K562 (cell line): ENCODE measurements at regions not wholly inside any gene's neighbourhood (a gene's known extent, or its start where the extent isn't known, plus 50 kb on each side); places are given as distances from the start of the nearest gene placed in this dataset.
"Not testable (repeated sequence)": the region's sequence is repeated elsewhere in the genome, so short reads cannot be mapped to it uniquely, and the experiment has no call there.

Experiments used
- ATAC-seq: fragments of 200-7000 bp; cut with Tn5 transposase; 3 replicates; pipeline ENCODE4 v1.9.1; 2020; ENCODE audit warnings: moderate library complexity
- BruUV-seq: library from RNA; stranded (reverse); fragments of 400-500 nt; replicated peaks from 2 replicates; lab custom pipeline; 2021; lab: Mats Ljungman, UMichigan
- CTCF ChIA-PET: fragments of 300-600 bp; formaldehyde crosslinking; extraction: SDS; loops from one replicate; lab custom pipeline; 2021; ENCODE audit warnings: low intra/inter-chr PET ratio; lab: Yijun Ruan, JAX
- POLR2A ChIA-PET: fragments of 300-600, 350-650 bp; sonication (Branson Sonifier 250); formaldehyde crosslinking; extraction: SDS; loops from one replicate; lab custom pipeline; 2021; ENCODE audit warnings: antibody characterized with exemption, inconsistent platforms; lab: Yijun Ruan, JAX
- DNase-seq, 4 experiments: peaks; one replicate each; pipeline versions ENCODE4 v3.0.0 to v3.0.0-alpha.2; 2011 to 2018; ENCODE audit warnings: low spot score in 3 of 4, mixed read lengths in 3 of 4; ENCODE audit errors: extremely low read depth in 1 of 4
- FAIRE-seq: peaks from 2 replicates; lab custom pipeline; 2011; peaks lifted over from hg19 to GRCh38; lab: Jason Lieb, UNC
- H2AFZ ChIP-seq: 2 replicates; pipeline ENCODE4 v1.6.0; 2011; ENCODE audit warnings: low read depth, low read length, control low read depth, inconsistent platforms
- H3K27ac ChIP-seq: fragments of 200-600 bp; 3 replicates; pipeline ENCODE4 v1.8.0; 2011; ENCODE audit warnings: low read depth, mild to moderate bottlenecking, control low read depth, inconsistent platforms, low read length, moderate library complexity, mixed read lengths; ENCODE audit errors: extremely low read depth
- H3K27me3 ChIP-seq, 2 experiments: fragments of 300-600 bp in 1 of 2; 2 replicates in 1 of 2; 3 replicates in 1 of 2; pipeline versions ENCODE4 v1.6.0 to v1.8.0; 2011; ENCODE audit warnings: inconsistent platforms in 2 of 2, low read length in 2 of 2, mild to moderate bottlenecking in 1 of 2, mixed read lengths in 1 of 2, moderate library complexity in 1 of 2; ENCODE audit not compliant: control insufficient read depth in 2 of 2, insufficient read depth in 2 of 2
- H3K36me3 ChIP-seq: fragments of 300-600 bp; 3 replicates; pipeline ENCODE4 v1.8.0; 2011; ENCODE audit warnings: mild to moderate bottlenecking, low read length, inconsistent platforms; ENCODE audit not compliant: control insufficient read depth, insufficient read depth
- H3K4me1 ChIP-seq, 2 experiments: fragments of 200-600 bp in 1 of 2; replicated peaks in 1 of 2; 2 replicates in 1 of 2; 3 replicates in 1 of 2; pipeline versions ENCODE4 v1.5.1 to v1.8.0; 2011; ENCODE audit warnings: inconsistent platforms in 2 of 2, low read length in 2 of 2, mild to moderate bottlenecking in 1 of 2, mixed read lengths in 1 of 2, moderate library complexity in 1 of 2; ENCODE audit not compliant: control insufficient read depth in 2 of 2, insufficient read depth in 2 of 2
- H3K4me2 ChIP-seq: 2 replicates; pipeline ENCODE4 v1.6.1; 2011; ENCODE audit warnings: low read length, control low read depth, inconsistent platforms, mixed read lengths; ENCODE audit not compliant: insufficient read depth
- H3K4me3 ChIP-seq: fragments of 200-600 bp; sonication (generic), shearing (Covaris generic); 2 replicates; pipeline ENCODE4 v1.5.1; 2016; ENCODE audit warnings: control low read depth, inconsistent platforms
- H3K79me2 ChIP-seq: fragments of 200-600 bp; 3 replicates; pipeline ENCODE4 v1.8.0; 2011; ENCODE audit warnings: low read length, inconsistent platforms; ENCODE audit not compliant: control insufficient read depth, insufficient read depth
- H3K9ac ChIP-seq, 2 experiments: 2 replicates each; pipeline versions ENCODE4 v1.6.0 to v1.6.1; 2011; ENCODE audit warnings: low read depth in 2 of 2, low read length in 2 of 2, control low read depth in 1 of 2, inconsistent platforms in 1 of 2, mild to moderate bottlenecking in 1 of 2, mixed read lengths in 1 of 2; ENCODE audit not compliant: insufficient read depth in 1 of 2
- H3K9me1 ChIP-seq: one replicate; pipeline ENCODE4 v1.6.0; 2011; ENCODE audit warnings: inconsistent platforms, mild to moderate bottlenecking, low read length, moderate library complexity; ENCODE audit not compliant: control insufficient read depth, insufficient read depth
- H3K9me3 ChIP-seq: replicated peaks from 2 replicates; pipeline ENCODE4 v1.5.1; 2011; ENCODE audit warnings: low read depth, low read length, inconsistent platforms; ENCODE audit not compliant: control insufficient read depth, insufficient read depth
- H4K20me1 ChIP-seq: replicated peaks from 2 replicates; pipeline ENCODE4 v1.6.1; 2011; ENCODE audit warnings: low read length, inconsistent platforms, mixed read lengths; ENCODE audit not compliant: control insufficient read depth, insufficient read depth
- CTCF ChIP-seq, 3 experiments: IDR thresholded peaks in 2 of 3; conservative IDR thresholded peaks in 1 of 3; 2 replicates each; pipeline ENCODE4 v1.5.1; 2011 to 2012; ENCODE audit warnings: low read length in 3 of 3, mild to moderate bottlenecking in 3 of 3, control low read depth in 2 of 3, improper control_type of control experiment in 1 of 3, inconsistent platforms in 1 of 3, low read depth in 1 of 3, mixed read lengths in 1 of 3, moderate library complexity in 1 of 3; ENCODE audit not compliant: insufficient read depth in 2 of 3
- GTF2E2 ChIP-seq: fragments of 200-800 bp; sonication (Bioruptor generic); IDR thresholded peaks from 2 replicates; pipeline ENCODE4 v1.6.1; 2016; ENCODE audit warnings: missing genetic modification characterization, missing compliant biosample characterization
- KAT8 ChIP-seq: fragments of 450-650 bp; IDR thresholded peaks from 2 replicates; pipeline ENCODE4 v1.6.1; 2016; ENCODE audit warnings: low read depth, mild to moderate bottlenecking
- MTF1 ChIP-seq: fragments of 250-450 bp; sonication (Bioruptor Pico); IDR thresholded peaks from 2 replicates; pipeline ENCODE4 v1.9.0; 2021; ENCODE audit warnings: moderate library complexity, mild to moderate bottlenecking, inconsistent platforms, borderline replicate concordance
- SMC3 ChIP-seq: conservative IDR thresholded peaks from 2 replicates; pipeline ENCODE4 v1.6.1; 2011; ENCODE audit warnings: low read depth, low read length, improper control_type of control experiment; ENCODE audit not compliant: insufficient read depth
- ZNF175 ChIP-seq: fragments of 200-800 bp; sonication (Bioruptor generic); IDR thresholded peaks from 2 replicates; pipeline ENCODE4 v1.6.1; 2016; ENCODE audit warnings: low read depth, mild to moderate bottlenecking, missing genetic modification characterization, missing compliant biosample characterization
- WGBS: fragments of 100-300 bp; shearing (Covaris generic); methylation state at CpG from one replicate; pipeline ENCODE4 v1.1.6; 2016; ENCODE audit warnings: low coverage, mixed read lengths; ENCODE audit not compliant: insufficient coverage; ENCODE audit errors: missing lambda C conversion rate; 5-methylcytosine and 5-hydroxymethylcytosine counted together
- in situ Hi-C: fragments of 300-500 bp; cut with MboI; formaldehyde crosslinking; loops from 4 replicates; pipeline ENCODE4 v1.15.0; 2018; ENCODE audit warnings: inconsistent platforms, mixed read lengths
- intact Hi-C: fragments of 100-400 bp; cut with micrococcal nuclease; formaldehyde crosslinking; loops from 2 replicates; pipeline ENCODE4 v1.14.2; 2022
- TF ChIP-seq, protein P1 (sequence below): fragments of 250-450 bp; sonication (Bioruptor Pico); IDR thresholded peaks from 2 replicates; pipeline ENCODE4 v1.8.0; 2021; ENCODE audit warnings: borderline replicate concordance, mild to moderate bottlenecking, moderate library complexity; ENCODE audit not compliant: poor library complexity, severe bottlenecking

DNA sequence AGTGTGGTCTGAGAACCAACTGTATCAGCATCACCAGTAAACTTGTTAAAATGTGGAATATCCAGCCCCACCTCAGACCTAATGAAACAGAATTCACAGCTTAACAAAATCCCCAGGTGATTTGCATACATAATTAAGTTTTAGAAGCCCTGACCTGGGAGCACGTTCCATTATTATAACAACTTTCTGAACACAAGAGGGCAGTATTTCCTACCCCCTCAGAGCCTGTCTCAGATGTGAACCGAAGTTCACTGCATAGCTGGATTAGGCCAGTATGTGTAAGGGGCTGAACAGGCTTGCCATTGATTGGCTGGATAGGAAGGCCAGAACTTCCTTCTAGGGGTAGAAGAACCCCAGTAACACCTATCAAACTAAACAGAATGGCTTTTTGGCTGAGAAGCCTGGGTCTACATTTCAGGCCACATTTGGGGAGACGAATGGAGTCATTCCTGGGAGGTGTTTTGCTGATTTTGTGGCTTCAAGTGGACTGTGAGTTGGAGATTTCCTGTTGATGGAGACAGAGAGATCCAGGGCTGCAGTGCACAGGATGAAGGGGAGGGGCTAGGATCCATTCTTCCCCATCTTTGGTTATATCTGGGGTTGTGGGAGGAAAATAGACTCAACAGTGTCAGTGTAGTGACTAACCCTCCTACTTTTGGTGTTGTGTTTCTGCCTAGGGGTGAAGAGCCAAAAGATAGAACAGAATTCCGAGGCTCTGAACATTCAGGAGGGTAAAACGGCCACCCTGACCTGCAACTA lies 94.7 kb upstream of the OR4E1 start (continued):
- TF ChIP-seq MTF1 (CRISPR knock-in tag) (no peak), GTF2E2 (tag) (no peak), CTCF (IDR thresholded peaks at IDR 0.05 in 2 of 3, conservative IDR thresholded peaks at IDR 0.05 in 1 of 3; ENCODE audit: insufficient read depth in 2 of 3, low read depth in 1 of 3, low read length in 3 of 3) (peak; percentile 26 to 57 (median 53); a peak in 5 of 6 replicates), ZNF175 (CRISPR knock-in tag) (no peak), KAT8 (no peak), SMC3 (0 out of 2 replicates have a peak, but pooled peaks have one; percentile 8)
- TF ChIP-seq, protein P1, sequence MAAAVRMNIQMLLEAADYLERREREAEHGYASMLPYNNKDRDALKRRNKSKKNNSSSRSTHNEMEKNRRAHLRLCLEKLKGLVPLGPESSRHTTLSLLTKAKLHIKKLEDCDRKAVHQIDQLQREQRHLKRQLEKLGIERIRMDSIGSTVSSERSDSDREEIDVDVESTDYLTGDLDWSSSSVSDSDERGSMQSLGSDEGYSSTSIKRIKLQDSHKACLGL = no peak

DNA sequence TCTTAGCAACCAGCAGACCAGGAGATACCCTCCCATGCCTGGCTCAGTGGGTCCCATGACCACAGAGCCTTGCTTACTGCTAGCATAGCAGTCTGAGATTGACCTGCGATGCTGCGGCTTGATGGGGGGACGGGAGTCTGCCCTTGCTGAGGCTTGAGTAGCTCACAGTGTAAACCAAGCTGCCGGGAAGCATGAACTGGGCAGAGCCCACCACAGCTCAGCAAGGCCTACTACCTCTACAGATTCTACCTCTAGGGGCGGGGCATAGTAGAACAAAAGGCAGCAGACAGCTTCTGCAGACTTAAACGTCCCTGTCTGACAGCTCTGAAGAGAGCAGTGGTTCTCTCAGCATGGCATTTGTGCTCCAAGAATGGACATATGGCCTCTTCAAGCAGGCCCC lies 86.7 kb upstream of the OR4E1 start:
- H3K9me1 ChIP-seq, H2AFZ ChIP-seq, CTCF ChIA-PET, H3K4me2 ChIP-seq, H3K4me1 ChIP-seq, H3K79me2 ChIP-seq, POLR2A ChIA-PET, intact Hi-C loops, H3K9me3 ChIP-seq, H3K4me3 ChIP-seq, H3K27ac ChIP-seq, ATAC-seq, DNase-seq, H3K36me3 ChIP-seq, H3K27me3 ChIP-seq, H4K20me1 ChIP-seq, BruUV-seq, H3K9ac ChIP-seq, FAIRE-seq, in situ Hi-C loops: not testable (repeated sequence)
- 0% methylated on average over 6 of the region's 6 CpGs for WGBS
